Neural progenitor cell (in vitro differentiated cells): ENCODE measurements at regions not wholly inside any gene's neighbourhood (a gene's known extent, or its start where the extent isn't known, plus 50 kb on each side); places are given as distances from the start of the nearest gene placed in this dataset.

ENCODE experiments used
- EZH2 ChIP-seq: fragments of 200-600 bp; sonication (generic); IDR thresholded peaks from 2 replicates; pipeline ENCODE4 v1.6.1; 2017; ENCODE audit warnings: antibody characterized with exemption, mild to moderate bottlenecking, moderate library complexity
- EZH2phosphoT487 ChIP-seq: fragments of 200-600 bp; sonication (generic); IDR thresholded peaks from 2 replicates; pipeline ENCODE4 v1.6.1; 2017; ENCODE audit warnings: antibody characterized with exemption
- TF ChIP-seq, protein P1 (sequence below): fragments of 200-600 bp; sonication (generic); IDR thresholded peaks from 2 replicates; pipeline ENCODE4 v1.5.1; 2017; ENCODE audit warnings: antibody characterized with exemption, mild to moderate bottlenecking

DNA sequence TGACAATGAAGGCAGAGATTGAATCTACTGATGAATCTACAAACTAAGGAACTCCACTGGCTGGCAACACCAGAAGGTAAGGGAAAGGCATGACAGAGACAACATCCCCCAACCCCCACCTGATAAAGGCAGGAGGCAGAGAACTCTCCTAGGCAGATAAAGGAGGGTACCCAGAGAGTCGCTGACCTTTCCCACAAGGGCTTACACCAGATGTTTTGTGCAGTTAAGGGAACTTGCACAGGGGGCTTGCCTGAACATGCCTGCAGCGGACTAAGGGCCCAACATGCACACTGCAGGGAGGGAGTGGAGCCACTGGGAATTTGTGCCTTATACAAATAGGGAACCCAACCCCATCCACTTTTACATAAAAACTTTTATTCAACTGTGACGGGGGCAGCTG, 1996.9 kb upstream of the RAG2 start:
- TF ChIP-seq, protein P1, sequence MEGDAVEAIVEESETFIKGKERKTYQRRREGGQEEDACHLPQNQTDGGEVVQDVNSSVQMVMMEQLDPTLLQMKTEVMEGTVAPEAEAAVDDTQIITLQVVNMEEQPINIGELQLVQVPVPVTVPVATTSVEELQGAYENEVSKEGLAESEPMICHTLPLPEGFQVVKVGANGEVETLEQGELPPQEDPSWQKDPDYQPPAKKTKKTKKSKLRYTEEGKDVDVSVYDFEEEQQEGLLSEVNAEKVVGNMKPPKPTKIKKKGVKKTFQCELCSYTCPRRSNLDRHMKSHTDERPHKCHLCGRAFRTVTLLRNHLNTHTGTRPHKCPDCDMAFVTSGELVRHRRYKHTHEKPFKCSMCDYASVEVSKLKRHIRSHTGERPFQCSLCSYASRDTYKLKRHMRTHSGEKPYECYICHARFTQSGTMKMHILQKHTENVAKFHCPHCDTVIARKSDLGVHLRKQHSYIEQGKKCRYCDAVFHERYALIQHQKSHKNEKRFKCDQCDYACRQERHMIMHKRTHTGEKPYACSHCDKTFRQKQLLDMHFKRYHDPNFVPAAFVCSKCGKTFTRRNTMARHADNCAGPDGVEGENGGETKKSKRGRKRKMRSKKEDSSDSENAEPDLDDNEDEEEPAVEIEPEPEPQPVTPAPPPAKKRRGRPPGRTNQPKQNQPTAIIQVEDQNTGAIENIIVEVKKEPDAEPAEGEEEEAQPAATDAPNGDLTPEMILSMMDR = no peak
- TF ChIP-seq EZH2 (no peak), EZH2phosphoT487 (no peak)
